GM18861 (cell line): ENCODE measurements at regions not wholly inside any gene's neighbourhood (a gene's known extent, or its start where the extent isn't known, plus 50 kb on each side); places are given as distances from the start of the nearest gene placed in this dataset.
A peak's percentile ranks its signal among the peaks of the same experiment; 100 is the strongest.

Experiments used
- ATAC-seq: cut with Tn5 transposase; IDR thresholded peaks from one replicate; pipeline ENCODE4 v1.9.1; 2021; ENCODE audit not compliant: unreplicated experiment

GRCh38 chr6:19502301-19502700, 334.9 kb upstream of the ID4 start:
- no peak for ATAC-seq

GRCh38 chr6:19515939-19516338, 321.2 kb upstream of the ID4 start:
- ATAC-seq, result no peak

DNA sequence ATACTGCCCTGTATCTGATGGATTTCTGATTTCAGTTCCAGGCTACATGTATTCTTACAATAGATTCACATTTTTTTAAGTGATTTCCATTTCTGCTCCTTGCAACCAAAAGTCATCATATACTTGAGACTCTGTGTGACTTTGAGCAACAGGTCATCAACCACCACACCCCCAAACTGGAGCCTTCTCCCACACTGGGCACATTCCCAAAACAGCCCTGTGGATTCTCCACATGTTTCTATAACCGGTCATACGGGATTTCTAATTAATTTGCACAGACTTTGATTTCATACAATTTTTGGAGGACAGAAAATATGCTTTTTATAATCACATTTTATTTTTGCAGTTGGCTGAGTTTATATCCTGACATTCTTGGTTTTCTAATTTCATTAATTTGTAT, 317.2 kb upstream of the ID4 start:
- ATAC-seq, result no peak

DNA sequence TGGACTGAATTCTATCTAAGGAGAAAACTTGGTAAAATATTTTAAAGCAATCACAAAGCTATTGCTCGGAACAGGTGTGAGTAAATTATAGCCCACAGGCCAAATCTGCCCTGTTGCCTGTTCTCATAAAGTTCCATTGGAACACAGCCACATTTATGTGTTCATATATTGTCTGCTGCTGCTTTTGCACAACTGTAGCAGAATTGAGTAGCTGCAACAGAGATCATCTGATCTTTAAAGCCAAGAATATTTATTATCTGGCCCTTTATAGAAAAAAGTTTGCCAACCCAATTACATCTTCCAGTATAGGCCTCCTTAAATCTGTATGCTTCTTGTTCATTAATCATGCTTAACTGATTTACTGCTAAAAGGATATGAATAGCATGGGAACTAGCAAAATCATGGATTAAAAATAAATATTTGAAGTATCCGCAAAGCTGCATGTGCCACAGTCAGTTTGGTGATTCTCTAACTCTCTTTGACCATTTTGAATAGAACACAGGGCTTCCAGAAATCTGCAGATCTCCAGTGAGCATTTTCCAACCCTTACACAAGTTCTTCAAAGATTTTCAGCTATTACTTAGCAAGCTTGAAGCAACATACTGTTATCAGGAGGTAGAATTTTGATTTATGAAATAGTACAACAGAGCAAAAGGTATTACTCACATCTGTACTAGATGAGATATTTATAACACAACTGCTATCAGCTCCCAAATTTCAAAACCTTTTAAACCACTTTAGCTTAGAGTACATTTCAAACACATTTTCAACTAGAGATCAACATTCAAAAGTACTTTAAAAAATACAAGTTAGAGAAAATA, 312.6 kb upstream of the ID4 start:
- ATAC-seq, result no peak

DNA sequence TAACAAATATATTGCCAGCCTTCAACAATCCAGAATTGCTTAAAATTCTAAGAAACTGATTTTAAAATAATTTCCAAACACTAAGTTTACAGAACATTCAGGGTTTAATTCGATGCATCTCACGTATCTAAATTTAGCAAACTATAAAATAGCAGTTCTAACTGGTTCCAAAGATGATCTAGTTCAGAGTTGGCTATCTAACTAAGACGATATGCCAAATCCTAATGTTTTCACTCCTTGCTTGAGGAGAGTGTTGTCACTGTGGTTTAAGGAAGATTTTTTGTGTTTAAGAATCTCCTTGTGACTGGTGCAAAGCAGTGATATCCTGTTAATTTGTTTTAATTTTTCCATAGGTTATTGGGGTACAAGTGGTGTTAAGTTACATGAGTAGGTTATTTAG, 311.5 kb upstream of the ID4 start:
- ATAC-seq, result no peak

GRCh38 chr6:19530188-19530587, 307.0 kb upstream of the ID4 start:
- peak; percentile 76 for ATAC-seq

GRCh38 chr6:19535351-19535750, 301.8 kb upstream of the ID4 start:
- ATAC-seq, result no peak

- ATAC-seq, result no peak
Observed at GRCh38 chr6:19536838-19537237, 300.3 kb upstream of the ID4 start.

DNA sequence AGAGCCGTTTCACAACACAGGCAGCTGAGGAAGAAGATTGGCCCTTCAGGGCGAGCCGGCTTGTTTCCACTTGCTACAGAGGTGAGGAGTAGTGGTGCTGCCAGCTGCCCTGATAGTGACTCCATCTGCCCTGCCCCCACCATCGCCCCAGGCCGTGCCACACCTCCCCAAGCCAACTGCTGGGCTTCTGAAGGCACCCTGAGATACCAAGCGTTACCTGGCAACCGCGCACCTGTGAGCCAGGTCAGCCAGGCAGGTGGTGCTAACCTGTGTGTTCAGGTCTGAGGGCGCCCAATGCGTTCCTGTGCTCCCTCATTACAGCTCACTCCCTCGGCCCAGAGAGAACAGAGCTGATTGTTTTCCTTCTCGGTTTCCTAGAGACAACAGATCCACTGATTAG, 299.1 kb upstream of the ID4 start:
- no peak for ATAC-seq

DNA sequence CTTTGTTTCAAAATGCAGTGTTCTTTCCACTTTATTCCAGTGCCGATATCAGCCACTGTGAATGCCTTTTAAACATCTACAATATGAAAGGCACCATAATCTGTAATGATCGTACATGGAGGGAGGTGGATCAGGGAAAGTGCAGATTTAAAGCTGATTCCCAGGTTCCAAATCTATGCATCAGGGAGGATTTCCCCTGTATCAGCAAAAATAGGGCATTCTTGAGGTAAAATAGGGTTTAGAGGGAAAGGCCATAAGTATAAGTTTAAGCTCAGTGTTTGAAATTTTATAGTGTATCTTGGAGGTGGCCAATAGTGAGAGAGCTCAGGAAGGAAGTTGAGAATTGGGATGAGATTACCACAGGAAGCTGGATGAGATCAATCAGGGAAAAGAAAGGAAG, 289.7 kb upstream of the ID4 start:
- ATAC-seq, result no peak

DNA sequence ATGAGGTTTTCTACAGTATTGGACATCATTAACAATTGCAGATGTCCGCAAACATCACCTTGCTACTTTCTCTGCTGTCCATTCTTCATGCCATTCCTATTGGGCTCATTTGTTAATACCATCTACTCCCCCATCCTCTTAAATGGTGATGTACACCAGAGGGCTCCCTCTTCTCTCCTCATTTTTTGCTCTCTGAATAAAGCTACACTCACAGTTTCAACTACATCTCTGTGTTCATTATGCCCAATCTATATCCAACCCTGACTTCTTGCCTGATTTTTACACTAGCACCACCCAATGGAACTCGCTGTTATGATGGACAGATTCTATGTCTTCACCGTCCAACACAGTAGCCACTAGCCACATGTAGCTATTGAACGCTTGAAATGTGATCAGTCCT, 288.1 kb upstream of the ID4 start:
- ATAC-seq, result no peak

GRCh38 chr6:19550380-19550779, 286.8 kb upstream of the ID4 start:
- ATAC-seq, result no peak

GRCh38 chr6:19551611-19552010, 285.6 kb upstream of the ID4 start:
- ATAC-seq, result no peak

- ATAC-seq, result no peak
Observed at GRCh38 chr6:19552076-19552475, 285.1 kb upstream of the ID4 start.

DNA sequence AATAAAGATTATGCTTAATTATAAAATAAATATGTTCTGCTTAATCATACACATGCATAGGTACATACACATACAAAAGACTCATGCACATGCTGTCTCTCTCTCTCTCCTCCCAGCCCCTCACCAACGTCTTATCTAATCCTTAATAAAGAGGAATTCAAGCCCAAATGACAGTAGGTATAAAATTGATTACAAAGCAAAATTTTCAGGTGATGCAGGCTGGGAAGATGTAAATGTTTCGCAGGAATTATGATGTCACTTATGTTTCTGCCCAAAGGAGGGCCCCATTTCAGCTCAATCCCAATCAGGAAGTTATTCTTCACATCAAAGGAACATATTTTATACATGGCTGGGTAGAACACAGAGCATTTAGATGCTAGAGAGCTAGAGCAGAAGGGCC, 284.6 kb upstream of the ID4 start:
- no peak for ATAC-seq

DNA sequence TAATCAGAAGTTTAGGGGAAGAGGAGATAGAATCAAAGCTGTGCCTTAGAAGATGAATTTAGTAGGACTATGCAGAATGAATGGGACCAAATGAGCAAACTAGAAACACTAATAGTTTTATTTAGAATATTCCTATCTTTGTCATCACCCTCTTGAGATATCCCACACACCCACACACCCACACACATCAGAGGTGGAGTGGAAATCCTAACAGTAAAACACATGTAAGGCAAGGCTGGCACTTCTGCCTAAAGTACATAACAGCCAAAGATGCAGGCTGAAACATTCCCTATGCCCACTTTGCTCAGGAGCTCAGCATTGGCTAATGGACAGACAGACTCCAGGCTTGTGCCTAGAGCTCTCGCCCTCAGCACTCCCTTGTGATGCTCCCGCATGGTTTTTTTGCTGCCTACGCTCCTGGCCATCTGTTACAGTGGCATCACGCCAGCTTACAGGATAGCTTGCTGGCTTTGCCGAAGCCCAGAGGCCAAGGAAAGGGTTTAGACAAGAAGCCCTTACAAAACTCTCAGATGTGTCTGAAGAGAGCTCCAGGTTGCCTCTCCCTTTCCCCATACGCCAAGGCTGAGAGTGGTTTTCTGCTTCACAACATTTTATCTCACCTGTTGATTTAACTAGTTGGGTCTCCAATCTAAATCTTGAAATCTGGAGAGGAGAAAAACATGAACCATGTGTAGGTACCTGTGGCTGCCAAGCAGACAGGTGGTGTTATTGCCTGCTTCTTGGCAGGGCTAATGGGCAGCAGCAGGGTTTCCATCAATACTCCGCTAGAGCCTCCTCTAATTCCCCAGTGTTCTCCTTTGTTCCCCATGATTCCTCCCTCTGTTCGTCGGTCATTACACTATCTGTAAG, 282.6 kb upstream of the ID4 start:
- no peak for ATAC-seq

DNA sequence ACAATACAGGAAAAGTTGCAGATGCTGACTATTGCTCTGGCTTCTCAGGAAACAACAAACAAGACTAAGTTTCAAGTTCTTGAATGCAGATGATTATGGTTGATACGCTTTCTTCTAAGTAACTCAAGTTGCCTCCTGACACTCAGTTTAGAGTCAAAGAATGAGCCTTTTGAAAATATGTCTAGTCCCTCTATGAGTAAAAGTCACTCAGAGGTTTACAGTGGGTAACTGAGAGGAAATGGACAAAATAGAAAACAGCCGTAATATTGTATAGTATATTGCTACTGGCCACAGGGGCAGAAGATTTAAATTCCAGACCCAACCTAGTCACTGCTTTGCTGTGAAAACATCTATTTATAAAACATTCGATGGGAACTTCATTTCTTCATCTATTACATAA, 280.0 kb upstream of the ID4 start:
- ATAC-seq, result no peak

DNA sequence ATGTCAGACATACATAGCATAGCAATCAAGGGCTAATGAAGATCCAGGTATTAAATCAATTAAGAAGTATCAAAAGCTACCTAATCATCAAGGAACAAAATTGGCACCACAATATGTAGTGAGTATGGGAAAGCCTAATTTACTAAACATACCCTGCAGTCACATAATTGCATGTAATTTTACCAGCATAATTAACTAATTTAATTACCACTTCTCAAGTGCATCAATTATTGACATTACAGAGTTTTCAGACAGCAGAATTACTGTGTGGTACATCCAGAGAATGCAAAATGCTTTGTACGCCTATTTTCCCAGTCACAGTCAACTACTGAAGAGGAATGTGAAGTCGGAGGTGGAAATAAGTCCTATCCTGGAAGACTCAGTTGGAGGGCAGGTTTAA, 279.0 kb upstream of the ID4 start:
- ATAC-seq, result no peak

DNA sequence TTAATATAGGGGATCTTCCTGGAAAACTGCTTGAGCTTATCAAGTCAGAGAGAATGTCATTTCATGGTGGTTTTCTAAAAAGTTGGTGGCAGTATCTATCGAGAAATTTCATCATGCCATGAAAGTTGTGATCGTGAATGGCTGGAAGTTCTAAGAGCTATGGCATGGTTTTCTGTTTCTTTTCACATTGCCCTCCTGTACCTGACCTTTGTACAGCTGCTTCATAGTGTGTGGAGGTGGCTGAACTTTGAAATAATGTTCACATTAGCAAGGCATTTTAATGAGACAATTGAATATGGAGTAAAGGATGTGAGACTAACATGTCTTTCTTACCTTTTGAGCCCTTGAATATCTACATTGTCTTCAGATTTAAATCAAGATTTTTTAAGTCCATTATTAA, 278.2 kb upstream of the ID4 start:
- no peak for ATAC-seq

- no peak for ATAC-seq
Observed at GRCh38 chr6:19562468-19562867, 274.7 kb upstream of the ID4 start.

DNA sequence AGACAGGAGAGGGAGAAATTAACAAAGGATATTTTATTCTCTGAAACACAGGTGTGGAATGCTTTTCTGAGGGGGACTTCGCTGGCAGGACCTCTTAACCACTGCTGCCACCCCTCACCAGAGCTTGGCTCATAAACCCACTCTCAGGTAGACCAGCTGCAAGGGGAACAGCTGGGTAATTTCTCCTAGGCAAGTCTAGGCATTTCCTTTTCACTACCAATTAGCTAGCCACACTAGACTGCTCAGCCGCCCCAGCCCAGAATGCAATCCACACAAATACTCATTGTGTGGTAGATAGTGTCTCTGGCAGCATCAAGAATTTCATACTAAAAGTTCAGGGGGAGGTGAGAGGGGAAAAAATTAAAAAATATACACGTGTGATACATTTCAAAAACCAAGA, 267.6 kb upstream of the ID4 start:
- ATAC-seq, result no peak

DNA sequence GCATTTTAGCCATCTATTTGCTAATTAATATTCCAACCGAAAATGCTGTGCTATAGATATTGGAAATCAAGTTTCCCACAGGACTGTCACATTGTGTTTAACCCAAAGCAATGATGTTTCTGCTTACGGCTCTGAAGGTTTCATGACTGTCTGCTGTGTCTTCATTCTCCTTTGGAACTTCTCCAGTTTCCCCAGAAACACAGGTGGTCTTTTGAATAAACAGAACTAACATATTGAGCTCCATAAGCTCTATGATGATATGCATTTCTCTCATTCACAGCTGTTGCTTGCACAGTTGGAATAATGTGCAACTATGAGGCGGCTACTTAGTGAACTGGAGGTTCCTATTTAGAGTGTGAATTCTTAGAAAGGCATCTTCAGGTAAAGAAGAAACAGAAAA, 266.0 kb upstream of the ID4 start:
- ATAC-seq, result no peak
